Thoracic aorta (tissue), 2 donors: ENCODE measurements at regions not wholly inside any gene's neighbourhood (a gene's known extent, or its start where the extent isn't known, plus 50 kb on each side); places are given as distances from the start of the nearest gene placed in this dataset.

Experiments used
- ATAC-seq: fragments of 150-250 bp; one replicate; pipeline ENCODE4 v1.8.0; 2017; ENCODE audit warnings: low read depth; ENCODE audit not compliant: insufficient number of reproducible peaks, low FRiP score
- DNase-seq: peaks from one replicate; pipeline ENCODE4 v3.0.0-alpha.2; 2020; ENCODE audit warnings: low spot score
- H3K27ac ChIP-seq, 2 donors: fragments of 200-600 bp; sonication (generic); 1 replicate in 1 of 2; 2 replicates in 1 of 2; pipeline ENCODE4 v1.5.1; 2016; ENCODE audit warnings: mild to moderate bottlenecking in 2 of 2, moderate library complexity in 2 of 2
- H3K27me3 ChIP-seq: fragments of 200-600 bp; sonication (generic); replicated peaks from 2 replicates; pipeline ENCODE4 v1.6.0; 2016; ENCODE audit warnings: mild to moderate bottlenecking; ENCODE audit not compliant: insufficient read depth
- H3K36me3 ChIP-seq: fragments of 200-600 bp; sonication (generic); one replicate; pipeline ENCODE4 v1.5.1; 2016
- H3K4me1 ChIP-seq, 2 donors: fragments of 200-600 bp; sonication (generic); 1 replicate in 1 of 2; 2 replicates in 1 of 2; pipeline versions ENCODE4 v1.5.1 to v1.6.0; 2016; ENCODE audit warnings: low read depth in 2 of 2, mild to moderate bottlenecking in 1 of 2; ENCODE audit not compliant: control insufficient read depth in 1 of 2
- H3K4me3 ChIP-seq: fragments of 200-600 bp; sonication (generic); 2 replicates; pipeline ENCODE4 v1.5.1; 2016; ENCODE audit warnings: mild to moderate bottlenecking
- H3K9me3 ChIP-seq: fragments of 200-600 bp; sonication (generic); 2 replicates; pipeline ENCODE4 v1.5.1; 2016
- CTCF ChIP-seq: fragments of 200-600 bp; sonication (generic); IDR thresholded peaks from one replicate; pipeline ENCODE4 v1.5.1; 2019; ENCODE audit warnings: antibody characterized with exemption

GRCh38 chr12:67019070-67019469 lies 250.1 kb upstream of the CAND1 start:
- H3K4me3 ChIP-seq = no peak overlapping the region
- no peaks in the 10 kb centered on the region for H3K27me3 ChIP-seq
- H3K27ac ChIP-seq = no peak overlapping the region
- ATAC-seq = no peak
- H3K9me3 ChIP-seq = no peaks in the 10 kb centered on the region
- no peak for TF ChIP-seq CTCF
- no peaks in the 10 kb centered on the region for H3K36me3 ChIP-seq
- no peaks in the 10 kb centered on the region for H3K4me1 ChIP-seq
- no peak for DNase-seq

- TF ChIP-seq CTCF = no peak
- no peak for ATAC-seq
- H3K4me3 ChIP-seq = no peak overlapping the region
These were observed 243.5 kb upstream of the CAND1 start for GRCh38 chr12:67025543-67026114.

GRCh38 chr12:67026487-67027246 lies 242.5 kb upstream of the CAND1 start:
- H3K27ac ChIP-seq = no peak overlapping the region
- ATAC-seq = no peak
- no peak overlapping the region for H3K4me3 ChIP-seq
- DNase-seq = no peak
- H3K9me3 ChIP-seq = no peaks in the 10 kb centered on the region
- H3K27me3 ChIP-seq = no peaks in the 10 kb centered on the region
- no peak for TF ChIP-seq CTCF
- H3K4me1 ChIP-seq = no peaks in the 10 kb centered on the region
- H3K36me3 ChIP-seq = no peaks in the 10 kb centered on the region

More at GRCh38 chr12:67025543-67026114, 243.5 kb upstream of the CAND1 start:
- Histone ChIP-seq H3K27me3 (no peaks in the 10 kb centered on the region), H3K9me3 (no peaks in the 10 kb centered on the region), H3K36me3 (no peaks in the 10 kb centered on the region), H3K4me1 (no peaks in the 10 kb centered on the region), H3K27ac (no peak overlapping the region)
- no peak for DNase-seq

GRCh38 chr12:67028529-67028928 lies 240.6 kb upstream of the CAND1 start:
- no peak for ATAC-seq
- no peaks in the 10 kb centered on the region for H3K36me3 ChIP-seq
- H3K9me3 ChIP-seq = no peaks in the 10 kb centered on the region
- H3K4me1 ChIP-seq = no peaks in the 10 kb centered on the region
- H3K27ac ChIP-seq = no peak overlapping the region
- no peak for TF ChIP-seq CTCF
- H3K4me3 ChIP-seq = no peak overlapping the region
- no peak for DNase-seq
- H3K27me3 ChIP-seq = no peaks in the 10 kb centered on the region

GRCh38 chr12:67034110-67034879 lies 234.9 kb upstream of the CAND1 start:
- H3K4me1 ChIP-seq = no peaks in the 10 kb centered on the region
- DNase-seq = no peak
- no peak for TF ChIP-seq CTCF
- ATAC-seq = no peak
- no peak overlapping the region for H3K27ac ChIP-seq
- no peaks in the 10 kb centered on the region for H3K36me3 ChIP-seq
- H3K9me3 ChIP-seq = no peaks in the 10 kb centered on the region
- no peaks in the 10 kb centered on the region for H3K27me3 ChIP-seq
- no peak overlapping the region for H3K4me3 ChIP-seq
